AG10803 (cell line): ENCODE measurements at regions not wholly inside any gene's neighbourhood (a gene's known extent, or its start where the extent isn't known, plus 50 kb on each side); places are given as distances from the start of the nearest gene placed in this dataset.

Experiments
- DNase-seq: peaks from one replicate; pipeline ENCODE4 v3.0.0; 2010; ENCODE audit warnings: low read depth
- H3K4me3 ChIP-seq: 2 replicates; pipeline ENCODE4 v1.5.1; 2011; ENCODE audit warnings: mild to moderate bottlenecking, low read length, control low read depth
- CTCF ChIP-seq: conservative IDR thresholded peaks from 2 replicates; pipeline ENCODE4 v1.5.1; 2011; ENCODE audit warnings: mild to moderate bottlenecking, low read length, control low read depth, inconsistent platforms

- no peak overlapping the region for H3K4me3 ChIP-seq
- TF ChIP-seq CTCF: no peak
- no peak for DNase-seq
Observed at GRCh38 chr7:46003161-46003560, 82.1 kb upstream of the IGFBP3 start.

- TF ChIP-seq CTCF: no peak
- no peak overlapping the region for H3K4me3 ChIP-seq
- no peak for DNase-seq
Observed at GRCh38 chr7:46000513-46000912, 79.4 kb upstream of the IGFBP3 start.

- no peak for DNase-seq
- H3K4me3 ChIP-seq: no peak overlapping the region
- no peak for TF ChIP-seq CTCF
Observed at GRCh38 chr7:45999541-45999940, 78.5 kb upstream of the IGFBP3 start.

GRCh38 chr7:45998506-45998905, 77.4 kb upstream of the IGFBP3 start:
- H3K4me3 ChIP-seq: no peak overlapping the region
- DNase-seq: peak; percentile 67
- TF ChIP-seq CTCF: no peak

GRCh38 chr7:45993621-45994020, 72.5 kb upstream of the IGFBP3 start:
- DNase-seq: no peak
- no peak overlapping the region for H3K4me3 ChIP-seq
- TF ChIP-seq CTCF: no peak

GRCh38 chr7:45992826-45993225, 71.8 kb upstream of the IGFBP3 start:
- TF ChIP-seq CTCF: no peak
- no peak overlapping the region for H3K4me3 ChIP-seq
- peak; percentile 82 for DNase-seq

GRCh38 chr7:45990276-45990675, 69.2 kb upstream of the IGFBP3 start:
- DNase-seq: no peak
- no peak for TF ChIP-seq CTCF
- H3K4me3 ChIP-seq: no peak overlapping the region
